ENCODE measurements at regions not wholly inside any gene's neighbourhood (a gene's known extent, or its start where the extent isn't known, plus 50 kb on each side); places are given as distances from the start of the nearest gene placed in this dataset.

- DNase-seq = no peak
These were observed 221.5 kb downstream of the PCDH7 start for GRCh38 chr4:30941641-30942040.

- DNase-seq = no peak
These were observed 223.2 kb downstream of the PCDH7 start for GRCh38 chr4:30943356-30943755.

GRCh38 chr4:30945586-30945985 is 225.4 kb downstream of the PCDH7 start:
- DNase-seq = no peak

GRCh38 chr4:30946288-30946687 is 226.1 kb downstream of the PCDH7 start:
- no peak for DNase-seq

- DNase-seq = no peak
These were observed 228.5 kb downstream of the PCDH7 start for GRCh38 chr4:30948653-30949052.

GRCh38 chr4:30950737-30951136 is 230.6 kb downstream of the PCDH7 start:
- DNase-seq = no peak

GRCh38 chr4:30952526-30953219 is 232.5 kb downstream of the PCDH7 start:
- no peak for DNase-seq

GRCh38 chr4:30953799-30954198 is 233.6 kb downstream of the PCDH7 start:
- DNase-seq = peak in 1 of 2 experiments; percentile 78

- no peak for DNase-seq
These were observed 236.7 kb downstream of the PCDH7 start for GRCh38 chr4:30956916-30957315.

GRCh38 chr4:30957706-30958105 is 237.5 kb downstream of the PCDH7 start:
- DNase-seq = peak in 1 of 2 experiments; percentile 14

GRCh38 chr4:30959781-30960485 is 239.8 kb downstream of the PCDH7 start:
- no peak for DNase-seq

GRCh38 chr4:30962939-30963338 is 242.8 kb downstream of the PCDH7 start:
- no peak for DNase-seq

- no peak for DNase-seq
These were observed 248.8 kb downstream of the PCDH7 start for GRCh38 chr4:30968926-30969325.

GRCh38 chr4:30972542-30972941 is 252.4 kb downstream of the PCDH7 start:
- no peak for DNase-seq

GRCh38 chr4:30973993-30974392 is 253.8 kb downstream of the PCDH7 start:
- DNase-seq = no peak

GRCh38 chr4:30979402-30979801 is 259.2 kb downstream of the PCDH7 start:
- DNase-seq = no peak

GRCh38 chr4:30989508-30989907 is 269.3 kb downstream of the PCDH7 start:
- no peak for DNase-seq

GRCh38 chr4:30996841-30997240 is 276.7 kb downstream of the PCDH7 start:
- no peak for DNase-seq

GRCh38 chr4:31005037-31005436 is 284.9 kb downstream of the PCDH7 start:
- no peak for DNase-seq

GRCh38 chr4:31007858-31008257 is 287.7 kb downstream of the PCDH7 start:
- peak; percentile 8 to 9 for DNase-seq

- no peak for DNase-seq
These were observed 289.8 kb downstream of the PCDH7 start for GRCh38 chr4:31009926-31010325.

GRCh38 chr4:31015123-31015522 is 295.0 kb downstream of the PCDH7 start:
- DNase-seq = no peak

- no peak for DNase-seq
These were observed 296.3 kb downstream of the PCDH7 start for GRCh38 chr4:31016322-31017061.

GRCh38 chr4:31020363-31020762 is 300.2 kb downstream of the PCDH7 start:
- DNase-seq = no peak

Measured in NCI-H446 (cell line).